Amniotic stem cell (primary cell): ENCODE measurements at regions not wholly inside any gene's neighbourhood (a gene's known extent, or its start where the extent isn't known, plus 50 kb on each side); places are given as distances from the start of the nearest gene placed in this dataset.

Experiments used
- DNase-seq: peaks from one replicate; lab custom pipeline; 2025; lab: John Stamatoyannopoulos, UW

DNA sequence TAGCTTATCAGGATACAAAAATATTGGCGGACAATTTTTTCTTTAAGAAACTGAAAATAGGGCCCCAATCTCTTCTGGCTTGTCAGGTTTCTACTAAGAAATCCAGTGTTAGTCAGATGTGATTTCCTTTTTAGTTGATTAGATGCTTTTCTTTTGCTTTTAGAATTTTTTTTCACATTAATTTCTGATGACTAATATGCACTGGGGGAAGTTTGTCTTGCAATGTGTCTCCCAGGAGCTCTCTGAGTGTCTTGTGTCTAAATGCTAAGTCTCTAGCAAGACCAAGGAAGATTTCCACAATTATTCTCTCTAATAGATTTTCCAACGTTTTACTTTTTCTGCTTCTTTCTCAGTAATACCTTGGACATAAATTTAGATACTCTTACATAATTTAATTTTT, 559.8 kb upstream of the TYRP1 start:
- DNase-seq: no peak

GRCh38 chr9:12141422-12141821, 551.8 kb upstream of the TYRP1 start:
- no peak for DNase-seq

- DNase-seq: no peak
These were observed 537.6 kb upstream of the TYRP1 start for GRCh38 chr9:12155401-12156134.

- no peak for DNase-seq
These were observed 530.9 kb upstream of the TYRP1 start for GRCh38 chr9:12162181-12162815.

DNA sequence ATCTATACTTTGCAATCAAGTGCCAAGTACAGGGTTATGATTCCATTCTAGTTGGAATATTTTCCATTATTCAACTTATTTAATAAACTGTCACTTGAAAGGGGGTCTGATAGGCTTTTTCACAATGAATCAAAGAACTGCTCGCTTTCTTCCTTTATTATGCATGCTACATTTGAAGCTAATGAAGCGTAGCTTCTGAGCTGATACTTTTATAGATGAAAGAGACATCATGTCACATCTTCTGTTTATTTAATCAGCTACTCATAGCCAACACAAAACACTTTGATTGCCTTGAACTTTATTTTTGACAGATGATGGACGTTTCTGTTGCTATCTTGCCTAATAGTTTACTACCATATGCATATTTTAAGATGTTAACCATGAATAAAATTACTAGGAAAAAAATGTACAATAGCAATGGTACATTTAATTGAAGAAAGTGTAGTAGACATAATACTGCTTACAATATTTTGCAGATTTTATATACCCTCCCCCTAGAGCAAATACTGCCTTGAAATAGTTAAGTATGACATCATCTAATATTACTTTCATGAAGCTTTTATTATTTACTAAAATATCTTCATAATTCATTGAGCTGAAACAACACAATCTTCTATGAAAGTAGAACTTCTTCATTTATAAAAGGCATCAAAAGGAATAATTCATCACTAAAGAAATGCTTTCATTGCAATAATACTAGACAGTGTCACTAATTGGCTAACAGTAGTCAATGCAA, 529.3 kb upstream of the TYRP1 start:
- no peak for DNase-seq

DNA sequence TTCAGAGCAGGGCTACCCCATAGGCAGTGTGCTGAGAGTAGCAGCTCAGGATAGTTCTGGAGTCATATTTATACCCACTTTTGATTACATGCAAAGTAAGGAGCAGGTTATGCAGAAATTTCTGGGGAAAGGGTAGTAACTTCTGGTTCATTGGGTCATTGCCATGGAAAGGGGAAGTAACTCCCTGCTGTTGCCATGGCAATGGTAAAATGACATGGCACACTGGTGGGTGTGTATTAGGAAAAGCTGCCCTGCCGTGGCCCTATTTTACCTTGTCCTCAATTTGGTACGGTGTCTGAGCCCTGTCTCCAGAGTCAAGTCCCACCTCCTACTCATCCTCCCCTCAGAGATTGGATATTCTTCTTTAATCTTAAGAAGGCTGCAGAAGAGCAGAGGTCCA, 526.7 kb upstream of the TYRP1 start:
- no peak for DNase-seq

- no peak for DNase-seq
These were observed 522.7 kb upstream of the TYRP1 start for GRCh38 chr9:12170456-12170855.

DNA sequence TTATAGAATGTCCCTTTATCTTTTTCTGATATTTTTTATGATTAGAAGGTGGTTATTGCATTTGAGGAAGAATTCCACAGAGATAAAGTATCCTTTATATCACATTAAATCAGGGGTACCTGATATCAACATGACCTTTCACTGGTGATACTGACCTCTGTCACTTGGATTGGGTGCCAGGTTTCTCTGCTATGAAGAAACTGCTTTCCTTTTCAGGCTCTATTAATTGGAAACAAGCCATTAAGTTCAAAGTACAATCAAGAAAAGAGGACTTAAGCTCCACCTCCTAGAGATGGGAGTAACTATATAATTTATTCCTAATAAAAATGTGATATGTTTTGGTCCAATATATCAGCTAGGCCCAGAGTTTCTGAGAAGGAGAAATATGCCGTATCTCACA, 514.6 kb upstream of the TYRP1 start:
- no peak for DNase-seq

- no peak for DNase-seq
These were observed 510.4 kb upstream of the TYRP1 start for GRCh38 chr9:12182806-12183205.

DNA sequence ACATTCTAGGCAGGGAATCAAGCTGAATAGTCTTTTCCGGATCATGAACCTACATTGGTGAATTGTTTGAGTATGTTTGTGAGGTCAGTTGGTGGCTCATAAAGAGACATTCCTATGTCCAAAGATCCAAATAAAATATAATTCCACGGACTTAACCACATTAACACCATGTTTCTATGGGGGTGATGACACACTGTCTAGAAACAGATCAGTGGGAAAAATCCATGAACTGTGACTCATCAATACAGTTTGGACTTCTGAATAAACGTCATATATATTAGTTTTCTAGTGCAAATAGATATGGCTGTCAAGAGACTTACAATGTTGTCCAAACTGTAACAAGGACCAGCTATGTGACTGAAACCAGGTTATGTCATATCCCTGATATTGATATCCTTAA, 509.9 kb upstream of the TYRP1 start:
- no peak for DNase-seq

- no peak for DNase-seq
These were observed 507.3 kb upstream of the TYRP1 start for GRCh38 chr9:12185856-12186255.

- no peak for DNase-seq
These were observed 501.6 kb upstream of the TYRP1 start for GRCh38 chr9:12191630-12192029.

DNA sequence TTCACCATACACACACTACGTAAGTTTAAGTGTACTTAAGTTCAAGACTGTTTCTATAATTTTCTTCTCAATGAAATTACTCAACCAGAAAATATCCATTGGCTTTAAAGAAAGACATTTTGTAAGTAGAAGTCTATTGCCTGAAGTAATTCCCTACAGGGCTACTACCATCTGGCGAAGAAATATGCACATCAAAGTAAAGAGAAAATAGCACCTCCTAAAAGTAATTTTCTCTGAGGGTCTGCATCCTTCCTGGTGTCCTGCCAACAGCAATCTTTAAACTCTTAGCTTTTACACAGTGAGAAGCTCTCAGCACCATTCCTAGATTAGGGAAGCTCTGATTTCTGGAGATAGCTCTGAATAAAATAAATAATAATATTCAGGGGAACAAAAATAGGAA, 498.5 kb upstream of the TYRP1 start:
- DNase-seq: no peak

DNA sequence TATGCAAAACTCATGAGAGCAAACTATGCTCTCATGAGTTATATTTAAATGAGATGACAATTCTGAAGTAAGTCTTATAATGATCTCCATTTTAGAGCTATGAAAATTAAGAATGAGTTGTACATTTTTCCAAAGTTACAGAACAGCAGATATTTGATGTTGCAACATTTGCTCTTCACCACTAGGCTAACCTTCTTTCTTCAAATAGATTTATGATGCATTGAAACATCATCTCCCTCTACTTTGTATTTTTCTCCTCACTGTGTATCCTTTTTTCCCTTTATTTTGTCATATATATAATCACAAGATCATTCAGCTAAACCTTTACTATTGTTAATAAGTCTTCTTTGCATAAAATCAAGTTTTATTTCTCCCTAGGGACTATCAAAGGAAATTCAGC, 497.7 kb upstream of the TYRP1 start:
- no peak for DNase-seq

DNA sequence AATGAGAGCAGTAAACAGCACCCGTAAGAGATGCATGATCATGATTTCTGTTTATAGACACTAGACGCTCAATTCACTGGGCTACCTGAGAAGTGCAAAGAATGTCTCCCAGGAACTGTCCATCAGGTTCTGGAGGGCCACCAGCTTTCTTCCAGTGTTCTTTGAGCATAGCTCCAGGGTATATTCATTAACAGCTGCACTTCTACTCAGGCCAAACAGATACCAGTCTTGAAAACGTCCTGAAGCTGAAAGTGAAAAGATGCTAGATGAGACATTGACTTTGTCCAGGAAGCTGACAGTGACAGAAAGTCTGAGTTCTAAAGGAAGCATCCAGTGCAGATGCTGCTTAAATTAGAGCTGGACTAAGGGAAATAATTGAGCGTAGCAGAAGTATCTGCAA, 488.7 kb upstream of the TYRP1 start:
- no peak for DNase-seq

DNA sequence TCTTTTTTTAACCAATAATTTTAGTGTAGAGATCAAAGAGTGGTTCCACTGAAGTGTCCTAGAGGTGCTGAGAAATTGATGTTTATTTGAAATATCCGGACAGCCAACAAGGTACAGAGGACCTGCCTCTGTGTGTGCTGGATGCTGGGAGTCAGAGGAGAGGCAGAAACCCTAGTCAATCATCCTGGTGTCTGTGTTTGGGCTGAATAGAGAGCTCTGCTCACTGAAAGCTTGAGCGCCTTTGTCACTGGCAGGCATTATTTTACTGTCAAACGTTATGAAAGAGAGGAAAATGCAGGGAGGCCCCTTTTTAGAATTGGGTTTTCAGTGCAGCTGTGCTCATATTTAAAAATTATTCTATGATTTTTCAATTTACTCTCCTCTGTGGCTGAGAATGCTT, 480.3 kb upstream of the TYRP1 start:
- no peak for DNase-seq

DNA sequence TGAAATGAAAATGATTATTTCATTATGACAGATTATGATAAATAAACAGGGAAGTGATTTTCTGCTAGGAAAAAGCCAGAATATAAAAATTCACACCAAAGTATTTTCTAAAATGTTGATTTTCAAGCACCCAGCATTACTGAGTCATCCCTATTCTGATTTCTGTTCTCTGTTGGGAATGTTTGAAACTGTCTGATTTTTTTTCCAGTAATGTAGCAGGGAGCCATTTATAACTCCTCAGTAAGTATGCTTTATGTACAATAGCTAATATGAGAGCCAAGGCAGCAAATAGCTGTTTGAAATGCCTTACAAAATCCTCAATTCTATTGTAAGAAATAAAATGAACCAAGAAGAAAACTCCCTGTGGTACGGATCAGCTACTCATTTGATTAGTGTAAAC, 471.7 kb upstream of the TYRP1 start:
- DNase-seq: no peak

DNA sequence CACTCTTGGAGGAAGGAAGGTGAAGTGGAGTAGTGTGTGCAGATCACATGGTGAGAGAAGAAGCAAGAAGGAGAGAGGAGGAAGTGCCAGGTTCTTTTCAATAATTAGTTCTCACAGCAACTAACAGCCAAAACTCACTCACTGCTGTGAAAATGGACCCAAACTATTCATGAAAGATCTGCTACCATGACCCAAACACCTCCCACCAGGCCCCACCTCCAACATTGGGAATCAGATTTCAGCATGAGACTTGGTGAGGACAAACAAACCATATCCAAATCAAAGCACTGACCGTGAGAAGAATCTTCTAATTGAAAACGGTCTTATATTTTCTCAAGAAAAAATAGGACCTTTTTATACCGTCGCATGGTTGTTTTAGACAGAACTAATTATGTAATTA, 468.7 kb upstream of the TYRP1 start:
- DNase-seq: no peak

- no peak for DNase-seq
These were observed 462.5 kb upstream of the TYRP1 start for GRCh38 chr9:12230708-12231107.

GRCh38 chr9:12231832-12232231, 461.4 kb upstream of the TYRP1 start:
- DNase-seq: no peak

- DNase-seq: no peak
These were observed 460.3 kb upstream of the TYRP1 start for GRCh38 chr9:12232836-12233235.

GRCh38 chr9:12253941-12254340, 439.2 kb upstream of the TYRP1 start:
- DNase-seq: no peak

- DNase-seq: no peak
These were observed 426.4 kb upstream of the TYRP1 start for GRCh38 chr9:12266758-12267157.
